GM19467 (cell line): ENCODE measurements at regions not wholly inside any gene's neighbourhood (a gene's known extent, or its start where the extent isn't known, plus 50 kb on each side); places are given as distances from the start of the nearest gene placed in this dataset.
"Not testable (repeated sequence)": the region's sequence is repeated elsewhere in the genome, so short reads cannot be mapped to it uniquely, and the experiment has no call there.

Source experiments
- ATAC-seq: cut with Tn5 transposase; IDR thresholded peaks from one replicate; pipeline ENCODE4 v1.9.1; 2021; ENCODE audit warnings: mild to moderate bottlenecking, moderate library complexity; ENCODE audit not compliant: unreplicated experiment

GRCh38 chr1:238601604-238602003 lies 710.9 kb upstream of the ZP4 start:
- not testable (repeated sequence) for ATAC-seq

GRCh38 chr1:238596703-238597102 lies 706.0 kb upstream of the ZP4 start:
- no peak for ATAC-seq

- no peak for ATAC-seq
These were observed 701.9 kb upstream of the ZP4 start for GRCh38 chr1:238592621-238593020.

GRCh38 chr1:238589843-238590435 lies 699.2 kb upstream of the ZP4 start:
- ATAC-seq, result no peak

GRCh38 chr1:238582816-238583215 lies 692.1 kb upstream of the ZP4 start:
- no peak for ATAC-seq

- no peak for ATAC-seq
These were observed 690.6 kb upstream of the ZP4 start for GRCh38 chr1:238581332-238581731.

GRCh38 chr1:238568735-238569134 lies 678.0 kb upstream of the ZP4 start:
- no peak for ATAC-seq

- ATAC-seq, result no peak
These were observed 671.6 kb upstream of the ZP4 start for GRCh38 chr1:238562341-238562740.

- no peak for ATAC-seq
These were observed 668.0 kb upstream of the ZP4 start for GRCh38 chr1:238558746-238559145.

GRCh38 chr1:238558156-238558555 lies 667.4 kb upstream of the ZP4 start:
- ATAC-seq, result no peak

GRCh38 chr1:238552271-238552670 lies 661.5 kb upstream of the ZP4 start:
- no peak for ATAC-seq

- no peak for ATAC-seq
These were observed 658.4 kb upstream of the ZP4 start for GRCh38 chr1:238549137-238549536.

- no peak for ATAC-seq
These were observed 655.4 kb upstream of the ZP4 start for GRCh38 chr1:238546118-238546517.

- ATAC-seq, result no peak
These were observed 646.9 kb upstream of the ZP4 start for GRCh38 chr1:238537641-238538040.

GRCh38 chr1:238530209-238530851 lies 639.6 kb upstream of the ZP4 start:
- ATAC-seq, result no peak

GRCh38 chr1:238517711-238518110 lies 627.0 kb upstream of the ZP4 start:
- no peak for ATAC-seq

- no peak for ATAC-seq
These were observed 610.6 kb upstream of the ZP4 start for GRCh38 chr1:238501290-238501689.

- no peak for ATAC-seq
These were observed 608.3 kb upstream of the ZP4 start for GRCh38 chr1:238499021-238499420.

GRCh38 chr1:238492271-238492670 lies 601.5 kb upstream of the ZP4 start:
- ATAC-seq, result no peak

GRCh38 chr1:238491265-238491664 lies 600.5 kb upstream of the ZP4 start:
- no peak for ATAC-seq

- no peak for ATAC-seq
These were observed 598.3 kb upstream of the ZP4 start for GRCh38 chr1:238489006-238489405.

- ATAC-seq, result no peak
These were observed 597.7 kb upstream of the ZP4 start for GRCh38 chr1:238488401-238488800.

GRCh38 chr1:238487931-238488330 lies 597.2 kb upstream of the ZP4 start:
- no peak for ATAC-seq
